NCI-H2029 (cell line): ENCODE measurements at regions not wholly inside any gene's neighbourhood (a gene's known extent, or its start where the extent isn't known, plus 50 kb on each side); places are given as distances from the start of the nearest gene placed in this dataset.
"Not testable (repeated sequence)": the region's sequence is repeated elsewhere in the genome, so short reads cannot be mapped to it uniquely, and the experiment has no call there.

Source experiments
- DNase-seq: peaks from one replicate; lab custom pipeline; 2025; lab: John Stamatoyannopoulos, UW

DNA sequence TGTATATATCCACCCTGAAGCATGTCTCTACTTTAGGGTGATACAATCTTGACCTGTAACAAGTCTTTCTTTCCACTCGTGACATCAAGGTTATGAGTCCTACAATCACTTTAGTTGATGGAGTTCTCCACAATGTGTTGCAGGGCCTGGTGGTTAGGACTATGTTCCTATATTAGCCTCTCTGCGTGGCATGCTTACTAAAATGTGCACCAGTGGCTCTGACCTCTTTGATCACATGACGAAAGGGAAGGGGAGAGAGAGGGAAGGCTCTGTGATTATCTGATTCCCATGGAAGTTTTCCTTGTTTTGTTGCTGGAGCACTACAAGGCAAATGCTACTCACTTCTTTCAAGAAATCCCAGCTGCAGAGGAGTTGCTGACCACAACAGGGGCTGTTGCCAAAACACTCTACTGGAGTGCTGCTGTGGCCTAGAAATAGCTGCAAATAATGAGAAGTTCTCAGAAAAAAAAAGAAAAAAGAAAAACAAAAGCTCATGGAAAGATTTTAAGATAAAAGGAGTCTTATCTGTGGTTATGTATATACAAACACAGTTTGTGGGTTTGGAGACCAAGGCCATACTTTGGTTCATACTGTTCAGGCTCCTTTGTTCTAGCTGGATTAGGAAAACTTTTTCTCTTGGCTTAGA is 272.8 kb upstream of the MMADHC start:
- no peak for DNase-seq

DNA sequence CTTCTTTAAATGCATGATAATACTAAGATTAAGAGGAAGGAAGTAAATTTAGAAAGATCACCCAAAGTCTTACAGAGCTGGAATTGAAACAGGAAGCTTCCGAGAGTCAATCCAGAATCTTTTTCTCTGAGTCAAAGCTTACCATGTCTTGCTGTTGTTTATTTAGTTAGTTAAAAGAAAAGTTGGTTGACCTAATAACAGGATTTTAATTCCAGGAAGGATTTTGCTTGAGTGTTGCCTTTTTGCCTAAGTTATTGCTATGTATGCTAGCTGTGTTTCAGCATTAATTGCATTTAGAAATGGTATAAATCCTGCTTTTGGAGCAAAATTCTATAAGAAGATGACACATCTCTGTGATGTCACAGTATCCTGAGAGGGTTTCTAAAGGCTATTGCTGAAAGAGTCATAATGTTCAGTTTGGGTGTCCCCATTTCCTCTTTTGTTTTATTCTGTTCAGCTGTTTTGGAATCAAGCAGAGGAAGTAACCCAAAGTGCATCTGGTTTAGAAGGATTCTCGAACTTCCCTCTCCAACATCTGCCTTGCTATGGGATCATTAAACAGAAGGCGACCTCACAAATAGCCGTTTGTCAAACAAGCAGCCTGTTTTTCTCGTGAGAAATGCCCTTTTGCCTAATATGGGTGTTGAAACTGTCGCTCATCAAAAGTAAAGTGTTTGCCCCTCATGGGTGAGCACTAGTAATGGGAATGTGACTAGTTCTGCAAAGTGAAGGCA is 271.5 kb upstream of the MMADHC start:
- no peak for DNase-seq

DNA sequence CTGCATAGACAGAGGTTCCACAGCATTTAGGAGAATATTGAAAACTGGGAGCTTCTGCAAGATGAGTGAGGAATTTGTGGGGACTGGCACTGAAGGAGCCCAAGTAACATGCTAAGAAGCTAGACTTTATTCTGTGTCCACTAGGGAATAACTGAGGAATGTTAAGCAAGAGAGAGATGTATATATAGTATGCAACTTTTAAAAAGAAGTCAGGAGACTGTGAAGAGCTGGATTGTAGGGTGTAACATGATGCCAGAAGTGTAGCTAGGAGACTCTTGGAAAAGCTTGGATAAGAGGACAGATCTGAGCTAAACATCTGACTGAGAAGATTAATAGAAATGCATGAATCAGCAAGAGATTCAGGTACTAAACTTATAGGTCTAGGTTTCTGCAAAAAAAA is 270.6 kb upstream of the MMADHC start:
- no peak for DNase-seq

DNA sequence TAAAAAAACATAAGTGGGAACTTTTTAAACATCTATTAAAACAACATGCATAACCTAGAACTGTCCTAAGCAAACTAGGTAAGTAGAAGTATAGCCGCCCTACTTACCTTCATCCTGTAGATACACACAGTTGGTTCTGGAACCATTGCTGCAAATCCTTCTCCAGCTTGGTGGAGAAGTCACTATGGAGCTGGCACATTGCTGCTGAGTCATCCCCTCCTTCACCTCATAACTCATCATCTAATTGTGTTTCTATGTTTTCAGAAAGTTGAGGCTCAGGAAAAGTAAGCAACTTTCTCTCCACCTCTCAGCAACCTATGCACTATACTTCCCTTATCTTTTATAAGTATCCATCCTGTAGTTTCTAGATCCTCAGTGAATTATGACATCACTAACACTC is 269.8 kb upstream of the MMADHC start:
- no peak for DNase-seq

DNA sequence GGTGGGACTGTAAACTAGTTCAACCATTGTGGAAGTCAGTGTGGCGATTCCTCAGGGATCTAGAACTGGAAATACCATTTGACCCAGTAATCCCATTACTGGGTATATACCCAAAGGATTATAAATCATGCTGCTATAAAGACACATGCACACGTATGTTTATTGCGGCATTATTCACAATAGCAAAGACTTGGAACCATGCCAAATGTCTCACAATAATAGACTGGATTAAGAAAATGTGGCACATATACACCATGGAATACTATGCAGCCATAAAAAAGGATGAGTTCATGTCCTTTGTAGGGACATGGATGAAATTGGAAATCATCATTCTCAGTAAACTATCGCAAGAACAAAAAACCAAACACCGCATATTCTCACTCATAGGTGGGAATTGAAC is 268.3 kb upstream of the MMADHC start:
- DNase-seq: not testable (repeated sequence)

- DNase-seq: no peak
Measured at GRCh38 chr2:149849591-149849990, 262.0 kb upstream of the MMADHC start.

DNA sequence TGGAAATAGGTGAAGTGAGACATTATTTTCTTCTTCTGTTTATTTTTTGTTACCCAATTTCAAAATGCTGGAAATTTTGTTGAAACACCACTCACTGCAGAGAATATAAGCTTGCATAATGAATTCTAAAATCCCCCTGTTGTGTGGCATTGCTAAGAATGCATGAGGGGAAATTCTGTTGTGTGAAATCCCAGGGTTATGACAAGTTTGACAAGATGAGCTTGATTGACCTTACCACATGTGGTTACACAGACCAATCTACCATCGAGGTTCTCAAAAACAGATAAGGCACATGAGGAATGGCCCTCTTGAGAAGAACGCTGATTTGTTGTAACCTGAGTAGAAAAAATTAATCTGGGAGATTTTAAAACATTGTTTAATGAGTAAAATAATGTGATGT is 261.6 kb upstream of the MMADHC start:
- DNase-seq: no peak

- DNase-seq: no peak
Measured at GRCh38 chr2:149841396-149841795, 253.8 kb upstream of the MMADHC start.

DNA sequence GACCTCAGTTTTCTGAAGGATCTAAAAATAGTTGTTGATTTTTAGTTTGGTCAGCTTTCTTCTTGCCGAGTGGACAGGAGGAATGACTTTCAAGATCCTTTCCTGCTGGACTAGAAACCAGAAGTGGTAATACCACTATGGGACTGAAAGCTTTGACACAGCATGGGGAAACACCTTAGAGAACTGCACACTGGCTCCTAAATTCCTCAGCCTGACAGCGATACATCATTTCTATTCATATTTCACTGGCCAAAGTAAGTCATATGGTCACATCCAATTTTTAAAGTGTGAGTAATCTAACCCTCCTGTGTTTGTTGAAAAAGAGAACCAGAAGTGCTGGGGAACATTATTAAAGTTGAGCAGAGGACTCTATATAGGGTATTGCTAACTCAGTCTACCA is 244.7 kb upstream of the MMADHC start:
- no peak for DNase-seq

DNA sequence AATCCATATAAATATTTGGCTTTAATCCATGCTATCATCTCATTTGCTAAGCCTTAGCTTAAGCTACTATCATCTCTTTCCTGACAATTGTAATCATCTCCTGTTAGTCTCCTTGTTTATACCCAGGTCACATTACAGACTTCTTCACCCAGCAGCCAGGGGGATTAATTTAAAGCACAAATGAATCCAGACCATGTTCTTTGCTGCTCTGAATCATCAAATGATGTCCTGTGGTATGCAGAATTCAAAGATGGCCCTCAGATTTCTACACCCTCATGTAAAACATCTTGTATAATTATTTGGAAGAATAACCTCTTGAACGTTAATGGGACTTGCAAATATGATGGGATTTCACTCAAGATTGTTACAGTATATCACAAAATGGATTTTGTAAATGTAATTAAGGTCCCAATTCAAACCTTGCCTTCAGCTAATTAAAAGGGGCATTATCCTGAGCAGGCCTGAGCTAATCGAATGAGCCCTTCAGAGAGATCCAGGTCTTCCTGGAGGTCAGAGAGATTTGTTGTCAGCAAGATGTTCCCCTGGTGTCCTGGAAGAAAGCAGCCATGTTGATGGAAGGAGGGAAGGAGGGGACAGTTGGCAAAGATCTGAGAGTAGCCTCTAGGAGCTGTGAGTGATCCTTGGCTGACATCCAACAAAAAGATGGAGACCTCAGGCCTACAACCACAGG is 241.1 kb upstream of the MMADHC start:
- no peak for DNase-seq

GRCh38 chr2:149827585-149828126 is 240.1 kb upstream of the MMADHC start:
- no peak for DNase-seq

DNA sequence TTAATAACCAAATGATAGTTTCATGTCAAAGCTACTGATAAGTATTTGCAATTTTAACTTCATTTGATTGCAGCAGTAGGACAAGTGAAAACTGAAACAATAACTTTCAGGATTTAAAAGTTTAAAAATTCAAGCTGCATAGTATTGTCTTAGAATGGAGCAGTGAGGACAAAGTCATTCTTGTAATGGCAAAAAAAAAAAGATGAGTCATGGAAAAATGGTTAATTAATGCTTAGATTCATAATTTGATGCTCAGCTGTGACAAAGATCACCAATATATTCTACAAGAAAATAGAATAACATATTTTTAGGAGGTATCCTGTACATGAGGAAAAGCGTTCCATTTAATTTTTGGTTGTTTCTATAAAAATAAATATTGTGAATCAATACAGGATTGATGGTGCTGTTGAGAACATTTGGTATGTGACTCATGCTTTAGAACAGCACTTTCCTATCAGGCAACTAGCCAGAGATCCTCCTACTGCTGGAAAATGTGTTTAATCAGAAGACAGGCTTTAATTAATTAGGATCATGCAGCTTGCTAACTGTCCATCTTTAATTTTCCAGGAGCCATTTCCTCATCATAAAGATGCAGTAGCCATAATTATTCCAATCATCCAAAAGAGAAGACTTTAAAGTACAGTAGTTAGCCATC is 239.0 kb upstream of the MMADHC start:
- no peak for DNase-seq

DNA sequence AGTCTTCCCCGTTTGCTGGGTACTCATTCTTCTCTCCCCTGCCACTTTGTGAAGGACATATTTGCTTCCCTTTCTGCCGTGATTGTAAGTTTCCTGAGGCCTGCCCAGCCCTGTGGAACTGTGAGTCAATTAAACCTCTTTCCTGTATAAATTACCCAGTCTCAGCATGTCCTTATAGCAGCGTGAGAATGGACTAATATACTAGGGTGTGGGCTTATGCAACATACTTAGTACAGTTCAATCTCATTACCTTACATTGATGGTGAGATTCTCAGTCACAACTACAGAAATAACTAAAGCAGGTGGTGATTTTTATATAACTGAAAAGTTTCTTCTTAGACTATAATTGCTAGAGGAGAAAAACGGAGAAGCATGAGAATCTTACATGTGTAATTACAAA is 237.9 kb upstream of the MMADHC start:
- DNase-seq: no peak

GRCh38 chr2:149824136-149824535 is 236.6 kb upstream of the MMADHC start:
- DNase-seq: no peak

- no peak for DNase-seq
Measured at GRCh38 chr2:149819356-149819957, 231.9 kb upstream of the MMADHC start.

GRCh38 chr2:149816756-149817551 is 229.4 kb upstream of the MMADHC start:
- no peak for DNase-seq

GRCh38 chr2:149815941-149816340 is 228.4 kb upstream of the MMADHC start:
- DNase-seq: no peak

DNA sequence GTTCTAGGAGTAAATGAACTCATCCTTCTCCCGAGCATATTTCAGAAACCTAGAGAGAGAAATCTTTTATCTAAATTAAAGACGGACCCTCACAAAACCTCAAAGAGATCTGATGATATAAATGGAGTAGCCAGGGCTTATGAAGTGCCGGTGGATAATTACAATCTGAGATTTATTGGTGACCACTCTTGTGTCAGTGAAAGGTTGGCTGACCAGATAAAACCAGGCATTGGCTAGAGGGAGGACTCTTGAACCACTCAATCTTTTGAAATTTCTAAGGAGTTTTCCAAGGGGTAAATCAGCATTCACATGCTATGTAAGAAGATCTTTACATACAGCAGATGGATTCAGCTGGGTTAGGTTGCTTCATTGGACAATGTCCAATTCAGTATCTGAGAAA is 227.3 kb upstream of the MMADHC start:
- DNase-seq: no peak

DNA sequence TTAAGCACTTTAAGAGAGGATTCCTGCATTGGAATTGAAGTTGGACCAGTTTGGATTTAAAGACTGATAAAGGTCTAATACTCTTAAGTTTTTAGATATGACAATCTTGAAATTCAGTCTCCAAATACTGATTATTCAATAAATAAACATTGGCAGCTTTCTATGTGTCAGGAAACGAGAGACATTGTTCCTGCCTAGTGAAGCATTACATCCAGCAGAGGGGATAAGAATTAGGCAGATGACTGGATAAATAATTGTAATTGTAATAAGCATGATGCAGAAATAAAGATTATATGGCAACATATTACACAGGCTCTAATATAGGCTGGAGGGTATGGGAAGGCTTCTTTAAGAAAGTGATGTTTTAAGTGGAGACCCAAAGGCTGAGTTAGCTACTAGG is 226.5 kb upstream of the MMADHC start:
- DNase-seq: no peak

- DNase-seq: no peak
Measured at GRCh38 chr2:149808556-149808955, 221.0 kb upstream of the MMADHC start.

GRCh38 chr2:149806651-149807050 is 219.1 kb upstream of the MMADHC start:
- no peak for DNase-seq
